ENCODE measurements at regions not wholly inside any gene's neighbourhood (a gene's known extent, or its start where the extent isn't known, plus 50 kb on each side); places are given as distances from the start of the nearest gene placed in this dataset.

DNA sequence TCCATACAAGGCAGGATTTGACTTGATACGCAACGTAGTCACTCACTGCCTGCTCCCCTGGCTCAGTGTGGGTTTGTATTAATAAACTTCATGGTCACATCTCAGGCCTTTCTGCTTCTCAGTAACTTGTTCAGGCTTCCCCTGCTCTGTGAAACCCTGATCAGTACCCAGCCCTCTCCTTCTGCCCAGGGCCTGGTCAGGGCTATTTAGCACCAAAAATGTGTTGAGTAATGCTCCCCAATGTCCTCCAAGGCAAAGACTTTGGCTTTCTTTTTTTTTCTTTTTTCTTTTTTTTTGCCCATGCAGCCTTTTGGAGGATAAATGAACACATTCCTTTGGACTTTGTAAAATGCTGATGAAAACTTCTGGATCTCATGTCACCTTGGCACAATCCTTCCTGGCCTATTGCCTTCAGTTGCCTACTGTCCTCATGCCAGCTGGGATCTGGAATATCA lies 399.2 kb upstream of the KLF4 start:
- H3K4me3 ChIP-seq (ENCODE audit: low read depth, low read length): no peak overlapping the region
- no peak for TF ChIP-seq POLR2A (IDR thresholded peaks at IDR 0.05; ENCODE audit: extremely low read depth, insufficient read length)
- TF ChIP-seq, protein P1, sequence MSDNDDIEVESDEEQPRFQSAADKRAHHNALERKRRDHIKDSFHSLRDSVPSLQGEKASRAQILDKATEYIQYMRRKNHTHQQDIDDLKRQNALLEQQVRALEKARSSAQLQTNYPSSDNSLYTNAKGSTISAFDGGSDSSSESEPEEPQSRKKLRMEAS (IDR thresholded peaks at IDR 0.05; ENCODE audit: low read depth, low read length): no peak
- TF ChIP-seq, protein P2, sequence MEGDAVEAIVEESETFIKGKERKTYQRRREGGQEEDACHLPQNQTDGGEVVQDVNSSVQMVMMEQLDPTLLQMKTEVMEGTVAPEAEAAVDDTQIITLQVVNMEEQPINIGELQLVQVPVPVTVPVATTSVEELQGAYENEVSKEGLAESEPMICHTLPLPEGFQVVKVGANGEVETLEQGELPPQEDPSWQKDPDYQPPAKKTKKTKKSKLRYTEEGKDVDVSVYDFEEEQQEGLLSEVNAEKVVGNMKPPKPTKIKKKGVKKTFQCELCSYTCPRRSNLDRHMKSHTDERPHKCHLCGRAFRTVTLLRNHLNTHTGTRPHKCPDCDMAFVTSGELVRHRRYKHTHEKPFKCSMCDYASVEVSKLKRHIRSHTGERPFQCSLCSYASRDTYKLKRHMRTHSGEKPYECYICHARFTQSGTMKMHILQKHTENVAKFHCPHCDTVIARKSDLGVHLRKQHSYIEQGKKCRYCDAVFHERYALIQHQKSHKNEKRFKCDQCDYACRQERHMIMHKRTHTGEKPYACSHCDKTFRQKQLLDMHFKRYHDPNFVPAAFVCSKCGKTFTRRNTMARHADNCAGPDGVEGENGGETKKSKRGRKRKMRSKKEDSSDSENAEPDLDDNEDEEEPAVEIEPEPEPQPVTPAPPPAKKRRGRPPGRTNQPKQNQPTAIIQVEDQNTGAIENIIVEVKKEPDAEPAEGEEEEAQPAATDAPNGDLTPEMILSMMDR (IDR thresholded peaks at IDR 0.05; ENCODE audit: low read depth, low read length): no peak
- TF ChIP-seq MYC (IDR thresholded peaks at IDR 0.05; ENCODE audit: low read depth, low read length): no peak
- DNase-seq (ENCODE audit: low read depth): no peak

DNA sequence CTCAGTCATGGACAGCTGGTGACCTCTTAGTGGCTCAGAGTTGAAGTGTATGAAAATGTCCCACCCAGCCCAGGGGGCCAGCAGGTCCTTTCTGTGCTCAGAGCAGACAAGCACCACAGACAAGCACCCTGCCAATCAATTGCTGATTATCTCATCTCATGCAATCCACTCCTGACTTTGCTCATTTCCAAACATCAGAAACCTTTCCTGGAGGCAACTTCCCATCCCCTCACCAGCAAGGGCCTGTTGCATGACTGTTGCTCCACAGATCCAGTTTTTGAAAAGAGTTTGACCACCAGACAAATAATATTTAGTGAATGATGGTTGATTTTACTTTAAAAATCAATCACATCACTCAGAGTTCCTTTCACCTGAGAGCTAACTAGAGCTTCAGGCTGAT lies 397.3 kb upstream of the KLF4 start:
- no peak overlapping the region for H3K4me3 ChIP-seq (ENCODE audit: low read depth, low read length)
- DNase-seq (ENCODE audit: low read depth): no peak
- TF ChIP-seq MYC (IDR thresholded peaks at IDR 0.05; ENCODE audit: low read depth, low read length): no peak
- no peak for TF ChIP-seq POLR2A (IDR thresholded peaks at IDR 0.05; ENCODE audit: extremely low read depth, insufficient read length)
- TF ChIP-seq, protein P1 (IDR thresholded peaks at IDR 0.05; ENCODE audit: low read depth, low read length): no peak
- TF ChIP-seq, protein P2 (IDR thresholded peaks at IDR 0.05; ENCODE audit: low read depth, low read length): no peak

DNA sequence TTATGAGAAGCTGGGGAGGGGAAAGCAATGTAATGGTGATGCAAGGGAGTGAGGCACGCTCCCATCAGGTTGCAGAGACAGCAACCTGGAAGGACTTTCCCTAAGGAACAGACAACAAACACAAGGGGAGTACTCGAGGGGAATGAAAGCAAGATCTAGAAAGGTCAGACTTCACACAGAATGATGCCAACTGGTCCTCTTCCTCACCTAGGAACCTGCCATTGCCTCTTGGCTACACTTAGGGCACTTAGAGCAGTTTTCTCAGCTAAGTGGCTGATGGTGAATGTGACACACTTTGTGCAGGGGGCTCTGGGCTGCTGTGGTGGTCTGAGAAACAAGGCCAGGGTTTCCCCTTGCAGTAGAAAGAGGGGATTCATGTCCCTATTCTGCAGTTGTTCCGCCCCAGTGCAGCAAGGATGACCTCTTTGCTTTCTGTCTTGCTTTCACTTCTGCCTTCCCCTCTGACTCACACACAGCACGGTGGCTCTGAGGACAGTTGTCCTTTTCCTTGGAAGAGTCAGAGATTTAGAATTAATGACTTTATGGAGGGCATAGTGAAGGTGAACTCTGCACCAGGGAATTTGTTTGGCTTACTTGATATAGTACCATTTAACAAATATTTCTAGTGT lies 394.0 kb upstream of the KLF4 start:
- H3K4me3 ChIP-seq (ENCODE audit: low read depth, low read length): no peak overlapping the region
- no peak for DNase-seq (ENCODE audit: low read depth)
- TF ChIP-seq, protein P2 (IDR thresholded peaks at IDR 0.05; ENCODE audit: low read depth, low read length): no peak
- TF ChIP-seq POLR2A (IDR thresholded peaks at IDR 0.05; ENCODE audit: extremely low read depth, insufficient read length) (no peak), MYC (IDR thresholded peaks at IDR 0.05; ENCODE audit: low read depth, low read length) (no peak)
- TF ChIP-seq, protein P1 (IDR thresholded peaks at IDR 0.05; ENCODE audit: low read depth, low read length): no peak

DNA sequence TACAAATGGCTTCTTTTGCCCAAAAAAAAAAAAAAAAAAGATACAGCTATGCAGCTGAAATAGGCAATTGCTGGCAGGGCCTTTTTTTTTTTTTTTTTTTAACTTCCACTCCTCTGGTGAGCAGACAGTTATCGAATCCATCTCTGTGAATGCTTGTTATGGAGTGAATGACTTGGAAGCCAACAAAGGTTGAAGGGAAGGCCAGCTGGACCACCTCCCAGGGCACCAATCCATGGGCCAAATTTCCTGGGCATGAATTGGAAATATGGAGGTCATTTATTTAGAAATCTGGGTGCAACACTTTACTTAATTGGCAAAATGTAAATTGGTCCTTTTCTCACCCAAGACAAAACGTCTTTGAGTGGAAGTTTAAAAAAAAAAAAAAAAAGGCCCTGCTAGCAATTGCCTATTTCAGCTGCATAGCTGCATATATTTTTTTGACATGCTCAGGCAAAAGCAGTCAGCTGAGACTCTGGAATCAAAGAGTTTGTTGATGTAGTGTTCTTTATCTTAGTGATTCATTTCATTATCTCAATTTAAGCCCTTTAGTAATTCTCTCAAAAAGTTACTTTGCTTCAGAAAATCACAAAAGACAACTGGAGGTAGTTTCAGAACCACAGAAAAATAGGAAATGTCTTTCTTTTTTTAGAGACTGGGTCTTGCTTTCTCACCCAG lies 392.2 kb upstream of the KLF4 start:
- DNase-seq (ENCODE audit: low read depth): no peak

DNA sequence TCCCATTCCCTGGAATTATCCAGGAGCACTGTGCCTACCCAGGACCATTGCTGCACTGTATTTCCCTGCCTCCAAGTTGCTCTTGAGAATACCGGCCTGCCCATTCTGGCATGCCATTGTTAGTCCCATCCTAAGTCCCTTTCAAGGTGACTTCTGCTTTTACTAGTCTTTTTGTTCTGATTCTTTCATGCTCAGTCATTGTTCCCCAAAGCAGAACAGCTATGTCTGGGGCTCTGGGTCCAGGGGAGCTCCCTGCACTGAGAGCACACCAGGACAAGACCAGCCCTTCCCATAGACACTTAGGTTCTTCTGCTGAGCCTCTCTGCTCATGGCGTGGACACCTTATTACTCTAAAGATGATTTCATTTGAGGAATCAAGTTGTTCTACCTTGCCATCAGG lies 388.9 kb upstream of the KLF4 start:
- peak; percentile 17 for DNase-seq (ENCODE audit: low read depth)
- TF ChIP-seq, protein P2 (IDR thresholded peaks at IDR 0.05; ENCODE audit: low read depth, low read length): no peak
- TF ChIP-seq POLR2A (IDR thresholded peaks at IDR 0.05; ENCODE audit: extremely low read depth, insufficient read length): no peak
- TF ChIP-seq MYC (IDR thresholded peaks at IDR 0.05; ENCODE audit: low read depth, low read length): no peak
- TF ChIP-seq, protein P1 (IDR thresholded peaks at IDR 0.05; ENCODE audit: low read depth, low read length): no peak

More for the DNA sequence above, 392.2 kb upstream of the KLF4 start:
- TF ChIP-seq, protein P1 (IDR thresholded peaks at IDR 0.05; ENCODE audit: low read depth, low read length): no peak
- no peak for TF ChIP-seq MYC (IDR thresholded peaks at IDR 0.05; ENCODE audit: low read depth, low read length)
- no peak for TF ChIP-seq POLR2A (IDR thresholded peaks at IDR 0.05; ENCODE audit: extremely low read depth, insufficient read length)
- TF ChIP-seq, protein P2 (IDR thresholded peaks at IDR 0.05; ENCODE audit: low read depth, low read length): no peak
- no peak overlapping the region for H3K4me3 ChIP-seq (ENCODE audit: low read depth, low read length)

More for the DNA sequence above, 388.9 kb upstream of the KLF4 start:
- H3K4me3 ChIP-seq (ENCODE audit: low read depth, low read length): no peak overlapping the region
